H9 (cell line): ENCODE measurements at regions not wholly inside any gene's neighbourhood (a gene's known extent, or its start where the extent isn't known, plus 50 kb on each side); places are given as distances from the start of the nearest gene placed in this dataset.

ENCODE experiments used
- DNase-seq: peaks from one replicate; pipeline ENCODE4 v3.0.0-alpha.2; 2017
- H2AFZ ChIP-seq: one replicate; pipeline ENCODE4 v1.6.1; 2013; ENCODE audit warnings: mild to moderate bottlenecking, low read length, control low read depth, moderate library complexity
- H2AK5ac ChIP-seq: 2 replicates; pipeline ENCODE4 v1.6.1; 2013; ENCODE audit warnings: low read length, control low read depth, mixed read lengths; ENCODE audit not compliant: insufficient read length
- H2BK120ac ChIP-seq: one replicate; pipeline ENCODE4 v1.6.1; 2013; ENCODE audit warnings: low read depth, mild to moderate bottlenecking, low read length, control low read depth, inconsistent platforms; ENCODE audit not compliant: poor library complexity, severe bottlenecking
- H2BK12ac ChIP-seq: 2 replicates; pipeline ENCODE4 v1.6.1; 2013; ENCODE audit warnings: low read length, control low read depth, mixed read lengths, low read depth; ENCODE audit not compliant: insufficient read length
- H2BK15ac ChIP-seq: 2 replicates; pipeline ENCODE4 v1.6.1; 2013; ENCODE audit warnings: low read depth, low read length, control low read depth
- H2BK20ac ChIP-seq: one replicate; pipeline ENCODE4 v1.6.1; 2013; ENCODE audit warnings: low read depth, mild to moderate bottlenecking, low read length, control low read depth, inconsistent platforms; ENCODE audit not compliant: poor library complexity, severe bottlenecking
- H2BK5ac ChIP-seq: 2 replicates; pipeline ENCODE4 v1.6.1; 2013; ENCODE audit warnings: low read length, control low read depth, mixed read lengths; ENCODE audit not compliant: insufficient read length
- H3K14ac ChIP-seq: 2 replicates; pipeline ENCODE4 v1.6.1; 2013; ENCODE audit warnings: low read length, control low read depth; ENCODE audit not compliant: insufficient read depth
- H3K18ac ChIP-seq: 2 replicates; pipeline ENCODE4 v1.6.1; 2013; ENCODE audit warnings: low read depth, mild to moderate bottlenecking, mixed read lengths, low read length, control low read depth; ENCODE audit not compliant: insufficient read length
- H3K23ac ChIP-seq: 2 replicates; pipeline ENCODE4 v1.6.1; 2013; ENCODE audit warnings: low read length, control low read depth, mixed read lengths, low read depth; ENCODE audit not compliant: insufficient read length
- H3K23me2 ChIP-seq: 2 replicates; pipeline ENCODE4 v1.6.1; 2013; ENCODE audit warnings: low read depth, mild to moderate bottlenecking, mixed read lengths, low read length, control low read depth; ENCODE audit not compliant: insufficient read length, poor library complexity, severe bottlenecking
- H3K27ac ChIP-seq: 2 replicates; pipeline ENCODE4 v1.5.1; 2013; ENCODE audit warnings: low read length, control low read depth, mixed read lengths, low read depth; ENCODE audit not compliant: insufficient read length
- H3K27me3 ChIP-seq: 2 replicates; pipeline ENCODE4 v1.6.1; 2013; ENCODE audit warnings: low read length, control low read depth, inconsistent platforms; ENCODE audit not compliant: insufficient read depth
- H3K4ac ChIP-seq: 2 replicates; pipeline ENCODE4 v1.6.1; 2013; ENCODE audit warnings: low read depth, mild to moderate bottlenecking, control low read depth, inconsistent platforms, low read length, moderate library complexity
- H3K4me1 ChIP-seq: 2 replicates; pipeline ENCODE4 v1.6.1; 2013; ENCODE audit warnings: low read length, control low read depth, inconsistent platforms; ENCODE audit not compliant: insufficient read depth
- H3K4me2 ChIP-seq: 2 replicates; pipeline ENCODE4 v1.6.1; 2013; ENCODE audit warnings: low read length, control low read depth, mixed read lengths; ENCODE audit not compliant: insufficient read length, insufficient read depth
- H3K56ac ChIP-seq: 2 replicates; pipeline ENCODE4 v1.6.1; 2013; ENCODE audit warnings: low read depth, mild to moderate bottlenecking, mixed read lengths, low read length, control low read depth; ENCODE audit not compliant: insufficient read length
- H3K79me1 ChIP-seq: 2 replicates; pipeline ENCODE4 v1.6.1; 2013; ENCODE audit warnings: low read depth, mild to moderate bottlenecking, moderate library complexity, low read length, control low read depth, inconsistent platforms; ENCODE audit not compliant: insufficient read depth, poor library complexity, severe bottlenecking
- H3K79me2 ChIP-seq: 2 replicates; pipeline ENCODE4 v1.6.1; 2013; ENCODE audit warnings: low read length, control low read depth, inconsistent platforms; ENCODE audit not compliant: insufficient read depth
- H3K9ac ChIP-seq: 2 replicates; pipeline ENCODE4 v1.6.1; 2013; ENCODE audit warnings: low read length, control low read depth, mixed read lengths; ENCODE audit not compliant: insufficient read length; ENCODE audit errors: extremely low read depth
- H3K9me3 ChIP-seq: one replicate; pipeline ENCODE4 v1.6.1; 2013; ENCODE audit warnings: low read depth, low read length, inconsistent platforms; ENCODE audit not compliant: control insufficient read depth
- H3T11ph ChIP-seq: one replicate; pipeline ENCODE4 v1.6.1; 2013; ENCODE audit warnings: mild to moderate bottlenecking, low read length, control low read depth, inconsistent platforms
- H4K20me1 ChIP-seq: one replicate; pipeline ENCODE4 v1.6.1; 2013; ENCODE audit not compliant: control insufficient read depth, insufficient read length, insufficient read depth
- H4K5ac ChIP-seq: 2 replicates; pipeline ENCODE4 v1.6.1; 2013; ENCODE audit warnings: low read depth, mild to moderate bottlenecking, mixed read lengths, low read length, control low read depth; ENCODE audit not compliant: insufficient read length
- H4K8ac ChIP-seq: replicated peaks from 2 replicates; pipeline ENCODE4 v1.6.1; 2013; ENCODE audit warnings: low read length, control low read depth, mixed read lengths, low read depth; ENCODE audit not compliant: insufficient read length
- H4K91ac ChIP-seq: 2 replicates; pipeline ENCODE4 v1.6.1; 2013; ENCODE audit warnings: low read depth, mild to moderate bottlenecking, moderate library complexity, mixed read lengths, low read length, control low read depth; ENCODE audit not compliant: insufficient read length
- H3K27ac Mint-ChIP-seq, 3 experiments: 2 replicates in 2 of 3; 3 replicates in 1 of 3; pipeline ENCODE4 v1.8.0; 2020 to 2021; ENCODE audit warnings: mixed read lengths in 3 of 3, mild to moderate bottlenecking in 1 of 3, moderate library complexity in 1 of 3
- H3K27me3 Mint-ChIP-seq: 2 replicates; pipeline ENCODE4 v1.8.0; 2021; ENCODE audit warnings: low read depth, mild to moderate bottlenecking, moderate library complexity, mixed read lengths
- H3K36me3 Mint-ChIP-seq, 3 experiments: 2 replicates in 2 of 3; 3 replicates in 1 of 3; pipeline ENCODE4 v1.8.0; 2020 to 2021; ENCODE audit warnings: low read depth in 3 of 3, mixed read lengths in 3 of 3; ENCODE audit not compliant: insufficient read depth in 1 of 3
- H3K4me1 Mint-ChIP-seq, 2 experiments: 2 replicates each; pipeline ENCODE4 v1.8.0; 2020; ENCODE audit warnings: mixed read lengths in 2 of 2
- H3K4me3 Mint-ChIP-seq, 2 experiments: 2 replicates in 1 of 2; 3 replicates in 1 of 2; pipeline ENCODE4 v1.8.0; 2020 to 2021; ENCODE audit warnings: mild to moderate bottlenecking in 2 of 2, mixed read lengths in 2 of 2, moderate library complexity in 1 of 2
- H3K9me3 Mint-ChIP-seq, 2 experiments: 2 replicates in 1 of 2; 3 replicates in 1 of 2; pipeline ENCODE4 v1.8.0; 2020; ENCODE audit warnings: mild to moderate bottlenecking in 2 of 2, mixed read lengths in 2 of 2, moderate library complexity in 1 of 2
- WGBS: extraction: QIAGEN DNeasy Blood & Tissue Kit; methylation state at CpG from one replicate; pipeline ENCODE4 v1.1.7; 2013; ENCODE audit warnings: missing lambda C conversion rate, low lambda C conversion rate, mixed read lengths; ENCODE audit not compliant: insufficient read length; ENCODE audit errors: extremely low coverage; 5-methylcytosine and 5-hydroxymethylcytosine counted together
- TF ChIP-seq, protein P1 (sequence below): fragments of 200-600 bp; sonication (generic); conservative IDR thresholded peaks from 3 replicates; pipeline ENCODE4 v1.8.0; 2021; ENCODE audit warnings: antibody characterized with exemption, mild to moderate bottlenecking

DNA sequence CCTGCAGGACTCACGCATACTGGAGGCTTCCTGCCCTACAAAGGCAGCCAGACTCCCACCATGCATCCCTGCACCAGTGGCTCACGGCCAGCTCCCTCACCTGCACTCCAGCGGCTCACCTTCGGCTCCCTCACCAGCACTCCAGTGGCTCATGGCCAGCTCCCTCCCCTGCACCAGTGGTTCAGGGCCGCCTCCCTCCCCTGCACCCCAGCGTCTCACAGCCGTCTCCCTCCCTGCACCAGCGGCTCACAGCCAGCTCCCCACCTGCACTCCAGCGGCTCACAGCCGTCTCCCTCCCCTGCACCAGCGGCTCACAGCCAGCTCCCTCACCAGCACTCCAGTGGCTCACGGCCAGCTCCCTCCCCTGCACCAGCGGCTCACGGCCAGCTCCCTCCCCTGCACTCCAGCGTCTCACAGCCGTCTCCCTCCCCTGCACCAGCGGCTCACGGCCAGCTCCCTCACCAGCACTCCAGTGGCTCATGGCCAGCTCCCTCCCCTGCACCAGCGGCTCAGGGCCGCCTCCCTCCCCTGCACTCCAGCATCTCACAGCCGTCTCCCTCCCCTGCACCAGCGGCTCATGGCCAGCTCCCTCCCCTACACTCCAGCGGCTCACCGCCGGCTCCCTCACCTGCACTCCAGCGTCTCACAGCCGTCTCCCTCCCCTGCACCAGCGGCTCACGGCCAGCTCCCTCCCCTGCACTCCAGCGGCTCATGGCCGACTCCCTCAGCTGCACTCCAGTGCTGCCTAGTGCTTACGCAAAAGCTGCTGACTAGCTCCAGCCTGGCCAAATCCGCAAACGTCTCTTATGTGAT, 324.5 kb downstream of the NPHP4 start:
- no peak overlapping the region for H2BK15ac ChIP-seq
- no peak overlapping the region for H3K18ac ChIP-seq
- H2BK20ac ChIP-seq = no peak overlapping the region
- no peak overlapping the region for H4K91ac ChIP-seq
- no peak overlapping the region for H4K5ac ChIP-seq
- WGBS = no CpG with 5 or more reads among the region's 34 CpGs
- no peak overlapping the region for H2AK5ac ChIP-seq
- no peaks in the 10 kb centered on the region for H3K79me1 ChIP-seq
- no peak overlapping the region for H2BK12ac ChIP-seq
- no peaks in the 10 kb centered on the region for H3K79me2 ChIP-seq
- no peak overlapping the region for H3K4me2 ChIP-seq
- no peak overlapping the region for H3K27ac ChIP-seq
- H3K14ac ChIP-seq = no peak overlapping the region
- no peak overlapping the region for H3K9ac ChIP-seq
- TF ChIP-seq, protein P1, sequence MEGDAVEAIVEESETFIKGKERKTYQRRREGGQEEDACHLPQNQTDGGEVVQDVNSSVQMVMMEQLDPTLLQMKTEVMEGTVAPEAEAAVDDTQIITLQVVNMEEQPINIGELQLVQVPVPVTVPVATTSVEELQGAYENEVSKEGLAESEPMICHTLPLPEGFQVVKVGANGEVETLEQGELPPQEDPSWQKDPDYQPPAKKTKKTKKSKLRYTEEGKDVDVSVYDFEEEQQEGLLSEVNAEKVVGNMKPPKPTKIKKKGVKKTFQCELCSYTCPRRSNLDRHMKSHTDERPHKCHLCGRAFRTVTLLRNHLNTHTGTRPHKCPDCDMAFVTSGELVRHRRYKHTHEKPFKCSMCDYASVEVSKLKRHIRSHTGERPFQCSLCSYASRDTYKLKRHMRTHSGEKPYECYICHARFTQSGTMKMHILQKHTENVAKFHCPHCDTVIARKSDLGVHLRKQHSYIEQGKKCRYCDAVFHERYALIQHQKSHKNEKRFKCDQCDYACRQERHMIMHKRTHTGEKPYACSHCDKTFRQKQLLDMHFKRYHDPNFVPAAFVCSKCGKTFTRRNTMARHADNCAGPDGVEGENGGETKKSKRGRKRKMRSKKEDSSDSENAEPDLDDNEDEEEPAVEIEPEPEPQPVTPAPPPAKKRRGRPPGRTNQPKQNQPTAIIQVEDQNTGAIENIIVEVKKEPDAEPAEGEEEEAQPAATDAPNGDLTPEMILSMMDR = no peak
- H2BK5ac ChIP-seq = no peak overlapping the region
- peak overlapping the region in 1 of 3 experiments; percentile 15; a peak in 1 of 7 replicates for H3K27ac Mint-ChIP-seq
- peaks cover 18 to 19% (median 18%) of the 10 kb centered on the region in 3 experiments; a peak in 6 of 7 replicates for H3K36me3 Mint-ChIP-seq
- no peak overlapping the region for H3K23ac ChIP-seq
- no peak overlapping the region for H3K4ac ChIP-seq
- no peak for DNase-seq
- H3T11ph ChIP-seq = no peak overlapping the region
- no peaks in the 10 kb centered on the region for H3K4me1 ChIP-seq
- no peak overlapping the region for H3K56ac ChIP-seq
- no peak overlapping the region for H4K8ac ChIP-seq
- no peak overlapping the region for H2AFZ ChIP-seq
- H4K20me1 ChIP-seq = no peaks in the 10 kb centered on the region
- no peaks in the 10 kb centered on the region for H3K27me3 ChIP-seq
- peaks cover 6 to 11% of the 10 kb centered on the region in 2 experiments for H3K4me1 Mint-ChIP-seq
- peaks cover 22% of the 10 kb centered on the region for H3K9me3 ChIP-seq
- H2BK120ac ChIP-seq = no peak overlapping the region
- no peaks in the 10 kb centered on the region for H3K23me2 ChIP-seq
- peaks cover 43% of the 10 kb centered on the region for H3K27me3 Mint-ChIP-seq
- H3K4me3 Mint-ChIP-seq = peak overlapping the region in 1 of 2 experiments; percentile 62; a peak in 3 of 5 replicates
- H3K9me3 Mint-ChIP-seq = peaks cover 37 to 39% of the 10 kb centered on the region in 2 experiments
